CD4-positive, alpha-beta T cell treated with Interleukin-15 for 4 hours (primary cell): ENCODE measurements at regions not wholly inside any gene's neighbourhood (a gene's known extent, or its start where the extent isn't known, plus 50 kb on each side); places are given as distances from the start of the nearest gene placed in this dataset.

Source experiments
- DNase-seq: peaks from one replicate; pipeline ENCODE4 v3.0.0-alpha.2; 2020; ENCODE audit warnings: low spot score

DNA sequence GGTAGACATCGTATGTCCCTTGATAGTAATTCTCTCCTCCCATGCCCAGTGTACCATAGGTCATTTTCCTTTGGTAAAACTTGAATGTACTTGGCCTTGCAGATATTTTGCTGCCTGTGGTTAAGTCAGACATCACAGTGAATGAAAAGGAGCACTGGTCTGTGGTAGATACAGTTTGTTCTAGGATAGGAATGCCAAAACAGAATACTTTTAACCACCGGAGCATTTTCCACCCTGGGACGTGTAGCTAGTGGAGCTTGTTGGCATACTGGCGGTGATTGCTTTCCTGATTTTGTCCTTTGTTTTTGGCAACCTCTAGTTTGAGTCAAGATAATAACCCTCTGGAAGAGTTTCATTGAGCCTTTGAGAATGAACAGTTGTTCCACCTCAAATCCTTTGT lies 92.0 kb upstream of the BMPER start:
- DNase-seq, result no peak

DNA sequence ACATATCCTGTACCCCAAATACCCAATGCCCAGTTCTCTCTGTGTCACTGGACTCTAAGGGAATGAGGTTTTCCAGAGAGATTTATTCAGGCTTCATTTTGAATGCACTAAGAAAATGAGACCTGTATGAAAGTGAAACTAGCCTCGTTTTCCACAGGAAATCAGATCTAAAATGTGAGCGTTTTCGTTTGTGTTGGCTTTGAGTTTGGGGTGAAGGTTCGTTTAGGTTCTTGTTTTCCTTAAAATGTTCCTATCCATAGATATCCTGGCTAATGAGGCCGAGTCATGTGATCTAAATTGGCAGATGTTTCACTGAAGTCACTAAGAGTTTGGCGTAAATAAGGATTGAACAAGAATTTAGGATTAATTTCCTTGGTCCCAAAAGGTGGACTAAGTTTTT lies 90.9 kb upstream of the BMPER start:
- DNase-seq, result no peak

DNA sequence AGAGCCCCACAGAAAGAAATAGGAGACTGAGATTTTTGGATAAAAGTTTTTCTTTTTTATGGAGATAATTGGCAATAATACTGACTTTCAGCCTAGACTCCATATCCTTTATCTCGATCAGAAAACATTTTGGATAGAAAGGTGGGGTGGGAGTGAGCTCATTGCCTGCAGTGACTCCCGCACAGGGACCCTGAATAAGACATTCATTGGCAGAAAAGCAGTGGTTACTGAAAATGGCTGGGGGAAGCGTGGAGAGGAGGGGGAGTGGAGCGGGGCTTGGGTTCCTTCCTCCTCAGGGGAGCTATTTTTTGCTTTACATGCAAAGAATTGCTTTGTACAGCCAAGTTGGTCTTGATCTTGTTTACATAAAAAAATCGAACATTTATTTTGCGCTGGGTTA lies 90.4 kb upstream of the BMPER start:
- no peak for DNase-seq

DNA sequence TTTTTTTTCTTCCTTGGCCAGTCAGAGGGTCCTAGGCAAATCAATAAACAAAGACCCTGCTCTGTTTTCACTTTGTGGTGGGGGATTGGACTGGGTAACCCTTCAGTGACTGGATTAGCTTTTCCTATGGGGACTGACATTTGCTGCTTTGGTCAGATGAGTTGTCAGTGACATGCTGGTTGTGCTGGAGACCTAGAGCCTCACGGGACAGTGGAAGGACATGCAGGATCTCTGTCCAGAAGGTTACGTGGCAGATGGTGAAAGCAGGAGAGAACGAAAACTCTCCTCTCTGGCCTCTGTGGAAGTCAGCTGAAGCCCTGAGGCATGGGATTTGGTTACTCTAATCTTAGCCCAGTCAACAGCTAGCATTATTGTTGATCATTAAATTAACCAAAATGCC lies 90.0 kb upstream of the BMPER start:
- no peak for DNase-seq

DNA sequence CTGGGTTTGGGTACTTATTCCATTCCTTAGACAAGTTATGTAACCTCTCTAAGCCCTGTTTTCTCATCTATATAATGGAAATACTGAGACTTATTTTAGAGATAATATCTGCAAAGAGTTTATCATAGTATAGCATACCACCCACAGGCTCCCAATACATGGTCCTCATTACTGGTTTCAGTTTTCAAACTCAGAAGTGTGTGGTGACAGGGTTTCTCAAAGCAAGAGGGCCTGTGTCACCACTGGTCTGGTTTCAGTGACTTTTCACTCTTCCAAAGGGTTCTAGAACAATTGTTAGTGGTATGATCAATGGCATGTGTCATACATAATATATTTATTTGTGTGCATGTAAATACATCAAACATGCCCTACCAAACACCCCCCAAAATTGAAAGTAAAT lies 89.2 kb upstream of the BMPER start:
- no peak for DNase-seq

DNA sequence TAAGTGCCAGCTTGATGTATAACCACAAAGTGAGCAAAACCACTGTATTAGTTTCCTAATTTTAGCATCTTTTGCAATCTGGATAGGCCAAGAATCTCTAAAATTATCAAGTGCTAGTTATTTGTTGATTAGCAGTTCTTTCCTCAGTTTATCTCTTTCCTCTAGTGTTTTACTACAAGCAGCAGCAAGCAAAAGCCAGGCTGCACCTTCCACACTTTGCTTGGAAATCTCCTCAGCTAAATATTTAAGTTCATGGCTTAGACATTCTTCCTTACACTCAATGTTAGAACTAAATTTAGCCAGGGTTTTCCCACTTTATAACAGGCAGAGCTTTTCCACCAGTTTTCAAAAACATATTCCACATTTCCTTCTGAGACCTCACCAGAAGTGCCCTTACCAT lies 85.7 kb upstream of the BMPER start:
- DNase-seq, result no peak

DNA sequence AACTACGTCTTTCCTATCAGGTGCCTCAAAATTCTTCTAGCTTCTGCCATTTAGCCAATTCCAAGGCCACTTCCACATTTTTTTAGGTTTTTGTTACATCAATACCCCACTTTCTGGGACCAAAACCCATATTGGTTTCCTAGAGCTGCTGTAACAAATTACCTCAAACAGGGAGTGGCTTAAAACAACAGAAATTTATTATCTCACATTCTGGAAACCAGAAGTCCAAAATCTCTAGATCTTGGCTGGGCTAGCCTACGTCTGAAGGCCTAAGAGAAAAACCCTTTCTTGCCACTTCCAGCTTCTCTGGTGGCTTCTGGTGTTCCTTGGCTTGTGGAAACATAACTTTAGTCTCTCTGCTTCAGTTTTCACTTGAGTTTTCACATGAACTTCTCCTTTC lies 85.1 kb upstream of the BMPER start:
- no peak for DNase-seq

DNA sequence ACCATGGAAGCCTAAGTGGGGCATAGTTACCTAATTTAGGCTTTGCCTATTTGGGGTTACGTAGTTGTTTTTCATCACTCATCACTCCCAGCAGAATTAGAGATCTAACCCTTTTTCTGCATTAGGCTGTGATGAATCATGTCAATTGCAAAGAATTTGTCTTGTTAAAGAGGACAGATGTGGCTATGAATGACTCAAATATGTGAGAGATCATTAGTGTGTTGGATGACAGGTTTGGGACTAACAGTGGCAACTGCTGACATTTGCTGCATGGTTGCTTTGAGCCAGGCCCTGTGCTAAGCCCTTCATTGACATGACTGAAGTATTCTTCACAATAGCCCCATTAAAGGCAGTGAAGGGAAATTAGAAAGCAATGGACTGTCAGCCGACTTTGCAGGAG lies 83.4 kb upstream of the BMPER start:
- DNase-seq, result no peak

DNA sequence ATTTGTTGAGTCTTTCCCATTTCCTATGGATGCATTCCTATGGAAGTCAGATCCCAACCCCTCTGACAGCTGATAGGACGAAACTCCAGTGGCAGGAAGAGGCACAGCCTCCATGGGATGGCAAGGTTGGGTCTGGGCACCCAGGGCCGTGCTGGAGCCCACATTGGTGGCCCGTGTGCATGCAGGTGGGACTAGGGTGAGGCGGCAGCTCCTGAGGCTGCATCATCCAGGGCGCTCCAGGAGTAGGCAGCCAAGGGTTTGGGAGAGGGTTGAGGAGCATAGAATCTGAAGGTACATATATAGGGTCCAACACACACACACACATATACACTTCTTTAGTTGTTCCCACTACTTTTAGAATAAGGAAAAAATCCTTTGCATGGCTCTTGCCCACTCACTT lies 81.4 kb upstream of the BMPER start:
- no peak for DNase-seq

DNA sequence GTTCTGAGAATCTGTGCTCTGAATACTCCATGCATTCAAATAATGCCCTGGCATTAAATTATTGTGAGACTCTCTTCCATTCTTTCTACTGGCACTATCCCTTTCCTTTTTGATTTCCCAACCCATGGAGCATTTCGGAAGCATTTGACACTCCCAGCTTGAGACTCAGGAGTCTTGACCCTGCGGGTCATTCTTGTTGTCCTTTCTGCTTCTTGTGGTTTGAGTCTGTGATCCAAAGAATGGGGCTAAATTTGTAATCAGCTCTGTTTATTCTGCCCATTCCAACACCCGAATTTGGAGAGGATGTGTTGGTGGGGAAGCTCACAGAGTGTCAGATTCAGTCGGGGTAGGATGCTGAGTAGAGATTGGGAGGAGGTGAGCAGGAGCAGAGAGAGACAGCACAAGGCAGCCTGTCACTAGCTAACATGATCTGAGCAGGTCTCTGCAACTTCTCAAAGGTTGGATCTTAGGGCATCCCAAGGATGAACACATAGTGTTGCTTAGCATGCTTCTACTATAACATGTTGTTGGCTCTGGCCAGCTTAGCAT lies 80.4 kb upstream of the BMPER start:
- no peak for DNase-seq

DNA sequence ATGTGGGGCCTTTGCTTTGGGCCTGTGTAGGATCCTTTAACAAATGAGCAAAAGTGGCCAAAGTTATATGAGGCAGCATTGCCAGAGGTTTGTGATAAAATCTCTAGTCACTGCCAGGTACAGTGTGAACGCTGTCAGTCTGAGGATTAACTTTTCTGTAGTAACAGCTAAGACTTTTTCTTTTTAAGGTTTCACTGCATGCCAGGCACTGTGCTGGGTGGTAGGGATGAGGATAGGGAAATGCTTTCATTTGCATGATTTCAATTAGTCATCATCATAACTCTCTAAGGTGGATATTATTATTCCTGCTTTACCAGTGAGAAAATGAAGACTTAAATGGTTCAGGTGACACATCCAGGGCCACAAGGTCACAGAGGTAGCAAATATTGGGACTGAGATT lies 79.7 kb upstream of the BMPER start:
- no peak for DNase-seq

DNA sequence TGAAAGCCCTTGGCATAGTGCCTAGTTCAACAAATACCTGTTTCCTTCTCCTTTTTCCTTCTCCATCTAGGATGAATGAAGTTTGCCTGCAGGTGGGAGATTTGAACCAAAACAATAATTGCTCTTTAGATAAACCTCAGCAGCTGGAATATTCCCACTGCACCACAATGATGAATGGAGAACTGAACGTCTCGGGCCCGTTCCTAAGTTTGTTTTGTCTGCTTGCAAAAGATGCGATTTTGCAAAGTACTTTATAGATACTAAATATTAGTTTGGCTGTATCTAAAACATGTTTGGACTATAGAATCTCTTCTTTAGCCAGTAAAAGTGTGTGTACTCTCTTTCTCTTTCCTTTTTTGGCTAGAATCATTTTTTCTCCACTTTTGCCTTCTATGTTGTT lies 75.8 kb upstream of the BMPER start:
- DNase-seq, result no peak

DNA sequence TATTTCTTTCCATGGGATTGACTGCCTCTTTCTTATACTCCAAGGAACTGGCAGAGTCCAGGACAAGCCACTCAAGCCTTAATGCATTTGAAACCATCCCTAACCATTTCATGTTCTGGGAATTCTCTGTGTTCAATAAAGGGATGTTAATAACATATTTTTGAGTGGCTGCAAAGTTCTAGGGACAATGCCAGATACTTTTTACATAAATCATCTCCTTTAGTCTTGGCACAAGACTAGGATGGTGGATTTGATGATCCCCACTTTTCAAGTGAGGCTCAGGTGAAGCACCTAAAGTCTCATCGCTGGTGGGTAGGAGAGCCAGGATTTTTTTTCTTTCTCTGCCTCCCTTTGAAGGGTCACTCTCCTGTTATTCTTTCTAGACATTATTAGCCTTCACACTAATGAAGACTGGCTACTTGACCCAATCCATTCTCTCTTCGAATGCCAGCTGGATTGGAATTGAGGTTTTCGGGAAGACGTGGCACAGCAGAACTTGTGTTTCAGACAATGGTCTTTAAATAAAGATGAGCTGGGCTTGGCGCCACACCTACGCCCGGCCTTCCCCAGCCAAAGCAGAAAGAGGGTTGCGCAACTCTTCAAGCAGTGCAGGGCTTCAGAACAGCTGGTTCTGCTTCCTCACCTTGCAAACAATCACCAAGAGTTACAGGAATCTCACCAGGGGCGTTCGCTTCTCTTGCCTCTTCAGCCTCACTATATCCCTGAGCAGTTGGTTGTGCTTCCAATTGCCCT lies 73.8 kb upstream of the BMPER start:
- no peak for DNase-seq

DNA sequence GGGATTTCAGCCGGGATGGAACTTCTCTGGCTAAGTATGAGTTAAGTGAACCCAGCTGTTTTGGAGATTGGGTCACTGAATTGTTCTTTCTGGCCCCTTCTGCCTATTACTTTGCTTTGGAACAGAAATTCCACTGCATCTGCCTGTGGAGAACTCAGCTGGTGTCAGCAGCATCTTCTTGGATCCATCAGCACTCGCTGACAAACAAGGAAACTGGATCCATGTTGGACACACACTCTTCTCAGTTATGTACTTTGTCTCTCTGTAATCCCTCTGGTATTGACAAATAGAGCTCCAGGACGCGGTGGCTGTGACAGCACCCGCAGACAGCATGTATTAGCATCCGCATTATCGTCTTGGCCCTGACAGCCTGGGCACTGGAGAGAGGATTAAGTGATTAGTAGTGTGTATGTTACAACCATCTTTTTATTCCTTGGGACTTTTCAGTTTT lies 73.0 kb upstream of the BMPER start:
- DNase-seq, result no peak

DNA sequence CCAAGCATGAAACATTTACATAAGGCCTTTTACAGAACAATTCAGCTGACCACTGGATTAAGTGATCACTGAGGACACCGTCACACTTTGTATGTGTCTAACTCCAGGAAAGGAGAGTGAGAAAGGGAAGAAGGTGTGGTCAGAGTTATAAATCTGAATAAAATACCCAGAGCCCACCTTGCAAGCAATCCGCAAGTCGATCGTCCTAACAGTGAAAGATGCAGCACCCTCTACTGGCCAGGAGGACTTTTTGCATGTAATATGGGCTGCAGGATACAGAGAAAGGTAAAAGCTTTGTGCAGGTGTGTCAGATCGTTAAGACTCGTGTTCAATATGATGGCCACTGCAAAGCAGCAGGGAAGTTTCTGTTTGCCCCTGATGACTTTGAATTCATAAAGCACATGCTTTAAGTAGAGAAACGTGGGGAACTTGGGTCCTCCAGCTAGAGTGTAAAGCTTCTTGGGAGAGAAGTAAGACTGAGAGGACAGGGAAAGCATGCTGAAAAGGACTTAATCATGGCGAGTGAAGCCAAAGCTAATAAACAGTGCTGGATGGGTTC lies 68.5 kb upstream of the BMPER start:
- DNase-seq, result no peak

DNA sequence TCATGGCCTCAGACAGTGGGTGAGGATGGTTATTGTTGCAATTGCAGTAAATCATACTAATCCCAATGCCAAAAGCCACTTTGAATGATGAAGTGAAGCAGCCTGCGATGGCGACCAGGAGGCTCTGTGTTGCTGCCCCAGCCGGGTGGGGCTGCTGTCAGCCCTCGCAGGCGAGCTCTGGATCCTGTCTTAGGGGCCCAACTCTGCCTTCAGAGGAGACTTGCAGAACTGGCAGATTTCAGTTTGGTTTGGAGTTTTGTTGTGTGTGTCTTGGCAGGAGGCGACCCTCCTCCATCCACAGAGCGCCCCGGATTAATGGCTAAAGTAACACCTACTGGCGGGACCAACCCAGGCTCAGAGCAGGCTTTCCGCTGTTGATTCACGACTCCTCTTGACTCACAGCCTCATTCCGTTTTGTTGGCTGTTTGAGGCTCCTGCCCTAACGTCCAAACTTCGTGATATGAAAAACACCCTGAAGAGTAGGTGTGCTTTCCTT lies 67.9 kb upstream of the BMPER start:
- DNase-seq, result no peak

DNA sequence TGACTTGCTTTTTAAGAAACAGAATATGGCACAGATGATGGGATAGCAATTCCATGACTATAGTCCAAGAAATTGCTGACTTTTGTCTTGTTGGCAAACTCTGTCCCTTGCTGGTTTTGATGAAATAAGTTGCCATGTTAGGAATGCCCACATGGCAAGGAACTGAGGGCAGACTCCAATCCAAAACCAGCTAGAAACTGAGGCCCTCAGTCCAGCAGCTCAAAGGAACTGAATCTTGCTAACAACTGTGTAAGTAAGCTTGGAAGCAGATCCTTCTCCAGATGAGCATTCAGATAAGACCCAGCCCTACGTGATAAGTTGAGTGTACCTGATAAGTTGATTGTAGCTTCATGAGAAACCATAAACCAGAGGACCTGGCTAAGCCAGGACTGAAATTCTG lies 64.3 kb upstream of the BMPER start:
- DNase-seq, result no peak

DNA sequence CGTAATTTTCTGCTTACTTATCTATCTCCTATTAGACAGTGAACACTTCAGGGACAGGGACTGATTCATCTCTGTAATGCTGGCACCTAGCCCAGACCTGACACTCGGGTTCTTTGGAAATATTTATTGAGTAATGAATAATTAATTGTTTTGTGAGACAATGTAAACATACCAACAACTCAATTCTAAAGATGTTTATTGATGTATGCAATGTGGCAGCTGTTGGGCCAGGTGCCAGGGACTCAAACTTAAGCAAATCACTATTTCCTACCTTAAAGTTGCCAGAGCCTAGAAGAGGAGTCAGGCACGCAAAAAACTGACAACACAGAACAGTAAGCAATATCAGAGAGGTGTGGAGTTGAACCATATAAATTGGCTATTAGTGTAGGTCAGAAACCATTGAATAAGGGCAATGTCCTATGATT lies 63.6 kb upstream of the BMPER start:
- DNase-seq, result no peak

DNA sequence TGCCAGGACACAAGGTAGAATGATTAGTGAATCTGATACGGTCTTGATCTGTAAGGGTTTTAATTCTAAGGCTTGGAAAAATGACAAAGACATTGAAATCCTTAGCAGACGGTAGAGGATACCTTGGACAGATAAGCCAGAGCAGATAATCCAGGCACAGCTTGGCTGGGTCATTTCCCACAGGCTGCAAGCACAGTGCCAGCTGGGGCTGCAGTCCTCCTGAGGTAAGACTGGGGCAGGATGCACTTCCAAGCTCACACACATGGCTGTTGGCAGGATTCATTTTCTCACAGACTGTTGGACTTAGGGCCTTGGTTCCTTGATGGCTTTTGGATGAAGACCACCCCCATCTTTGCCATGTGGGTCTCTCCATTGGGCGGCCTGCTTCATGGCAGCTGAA lies 63.2 kb upstream of the BMPER start:
- no peak for DNase-seq

DNA sequence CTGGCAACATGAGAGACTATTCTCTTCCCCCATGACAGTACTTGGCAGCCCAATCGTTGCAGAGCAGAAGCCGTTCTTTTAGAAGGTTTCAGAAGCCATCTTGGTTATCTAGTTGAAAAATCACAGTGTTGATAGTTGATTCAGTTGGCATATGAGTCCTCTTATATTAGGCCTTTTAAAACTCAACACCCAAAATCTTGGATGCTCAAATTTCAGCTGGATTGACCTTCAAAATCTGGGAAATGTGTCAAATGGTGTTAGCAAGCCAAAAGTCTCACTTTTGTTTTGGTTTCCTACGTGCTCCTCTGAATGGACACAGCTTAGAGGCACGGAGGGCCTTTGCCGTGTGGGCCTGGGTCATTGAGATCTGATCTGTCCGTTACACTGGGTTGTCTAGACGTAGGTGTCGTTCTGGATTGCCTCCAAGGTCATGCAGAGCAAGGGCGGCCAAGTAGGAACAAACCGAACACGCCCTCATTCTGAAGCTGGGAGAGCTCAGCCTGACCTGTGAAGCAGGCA lies 59.3 kb upstream of the BMPER start:
- DNase-seq, result no peak

DNA sequence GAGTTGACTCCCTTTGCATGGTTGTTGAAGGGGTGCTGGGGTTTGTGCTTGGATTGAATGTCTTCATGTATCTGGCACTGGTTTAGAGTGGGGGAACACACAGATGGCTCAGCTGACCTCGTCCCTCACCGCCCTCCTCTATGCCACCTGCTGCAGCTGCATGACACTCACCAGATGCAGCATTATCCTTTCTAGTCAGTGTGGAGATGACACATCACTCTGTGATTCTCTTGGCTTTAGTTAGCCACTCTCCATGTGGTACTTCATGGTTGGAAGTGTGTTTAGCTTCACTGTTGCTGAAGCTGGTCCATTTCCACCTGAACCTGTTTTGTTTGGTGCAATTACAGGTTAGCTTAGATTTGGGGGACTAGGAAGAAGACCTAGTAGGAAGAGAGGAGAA lies 56.3 kb upstream of the BMPER start:
- DNase-seq, result no peak

DNA sequence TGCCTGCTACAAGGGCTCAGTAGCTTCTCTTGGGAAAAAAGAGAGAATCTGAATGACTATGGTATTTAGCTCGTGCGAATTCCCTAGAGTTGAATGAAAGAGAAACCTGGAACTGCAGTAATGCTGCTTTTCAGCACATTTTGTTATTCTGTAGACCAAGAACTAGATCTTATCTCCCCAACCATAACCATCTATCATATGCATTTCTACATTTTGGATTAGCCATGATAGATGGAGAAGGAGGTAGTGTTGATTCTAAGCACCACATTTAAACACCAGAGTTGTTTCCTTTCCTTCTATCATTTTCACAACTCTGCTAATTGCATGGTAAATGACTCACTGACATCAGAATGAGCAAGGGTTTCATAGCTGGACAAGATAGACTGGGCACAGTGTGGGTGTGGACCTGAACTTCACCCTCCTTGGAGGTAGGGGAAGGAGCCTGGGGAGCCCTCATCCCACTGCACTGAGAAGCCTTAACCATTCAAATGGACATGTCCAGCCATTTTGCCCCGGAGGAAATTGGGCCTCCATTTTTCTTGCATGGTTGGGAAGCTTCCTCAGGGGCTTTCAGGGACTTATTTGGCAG lies 55.3 kb upstream of the BMPER start:
- DNase-seq, result no peak

DNA sequence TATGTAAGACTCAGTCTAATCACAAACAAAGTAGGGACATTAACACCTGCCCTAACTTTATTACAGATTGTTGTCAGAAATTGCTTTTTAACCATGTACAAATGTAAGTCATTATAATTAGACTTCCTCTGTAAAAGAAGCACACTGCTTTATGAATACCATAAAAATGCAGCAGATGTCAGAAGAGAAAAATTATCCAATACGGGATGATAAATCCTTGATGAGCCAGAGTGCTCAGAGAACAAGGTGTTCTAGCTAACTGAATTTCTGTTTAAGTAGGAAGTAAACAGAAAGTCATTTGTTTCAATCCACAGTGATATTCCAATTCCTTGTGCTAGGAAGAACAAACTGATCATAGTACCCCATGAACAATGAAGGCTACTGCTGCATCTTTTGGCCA lies 54.6 kb upstream of the BMPER start:
- DNase-seq, result no peak
